SKM-1 (cell line): ENCODE measurements at regions not wholly inside any gene's neighbourhood (a gene's known extent, or its start where the extent isn't known, plus 50 kb on each side); places are given as distances from the start of the nearest gene placed in this dataset.

ENCODE experiments used
- DNase-seq: peaks from one replicate; lab custom pipeline; 2025; ENCODE audit not compliant: unreplicated experiment; lab: John Stamatoyannopoulos, UW

DNA sequence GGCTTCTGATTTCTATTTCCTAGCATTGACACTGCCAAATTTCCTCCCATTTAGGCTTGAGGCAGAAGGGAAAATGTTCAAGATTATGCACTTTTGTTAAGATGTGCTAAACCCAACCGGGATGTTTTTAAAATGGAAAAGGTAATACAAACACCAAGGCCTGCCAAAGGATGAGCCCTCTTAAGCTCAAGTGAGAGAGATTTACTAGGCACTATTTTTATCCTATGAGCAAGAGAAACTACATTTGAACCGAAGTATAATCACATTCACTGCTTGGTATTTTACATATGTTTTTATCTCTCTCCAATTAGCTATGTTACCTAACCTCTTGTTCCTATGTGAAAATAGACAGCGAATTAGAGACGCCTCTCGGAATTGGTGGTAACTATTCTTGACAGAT is 295.8 kb downstream of the GABRB3 start:
- no peak for DNase-seq

DNA sequence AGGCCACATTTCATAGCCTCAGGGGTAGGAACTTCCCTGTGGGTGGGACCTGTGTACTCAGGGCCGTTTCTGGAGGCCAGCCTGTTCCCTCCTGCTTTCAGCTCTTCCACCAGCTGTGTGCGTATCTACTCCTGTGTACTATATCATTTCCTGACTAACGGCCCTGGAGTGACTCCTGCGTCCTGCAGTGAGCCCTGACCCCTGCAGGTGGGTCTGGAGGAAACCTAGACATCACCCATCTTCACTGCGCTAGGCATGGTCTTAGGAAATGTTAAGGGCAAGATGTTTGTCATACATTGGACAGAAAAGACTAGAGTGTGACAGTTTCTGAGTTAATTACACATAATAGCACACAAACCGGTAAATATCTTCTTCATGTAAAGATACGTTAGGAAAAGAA is 297.3 kb downstream of the GABRB3 start:
- no peak for DNase-seq

- DNase-seq: no peak
Observed at GRCh38 chr15:26472661-26473060, 300.2 kb downstream of the GABRB3 start.

DNA sequence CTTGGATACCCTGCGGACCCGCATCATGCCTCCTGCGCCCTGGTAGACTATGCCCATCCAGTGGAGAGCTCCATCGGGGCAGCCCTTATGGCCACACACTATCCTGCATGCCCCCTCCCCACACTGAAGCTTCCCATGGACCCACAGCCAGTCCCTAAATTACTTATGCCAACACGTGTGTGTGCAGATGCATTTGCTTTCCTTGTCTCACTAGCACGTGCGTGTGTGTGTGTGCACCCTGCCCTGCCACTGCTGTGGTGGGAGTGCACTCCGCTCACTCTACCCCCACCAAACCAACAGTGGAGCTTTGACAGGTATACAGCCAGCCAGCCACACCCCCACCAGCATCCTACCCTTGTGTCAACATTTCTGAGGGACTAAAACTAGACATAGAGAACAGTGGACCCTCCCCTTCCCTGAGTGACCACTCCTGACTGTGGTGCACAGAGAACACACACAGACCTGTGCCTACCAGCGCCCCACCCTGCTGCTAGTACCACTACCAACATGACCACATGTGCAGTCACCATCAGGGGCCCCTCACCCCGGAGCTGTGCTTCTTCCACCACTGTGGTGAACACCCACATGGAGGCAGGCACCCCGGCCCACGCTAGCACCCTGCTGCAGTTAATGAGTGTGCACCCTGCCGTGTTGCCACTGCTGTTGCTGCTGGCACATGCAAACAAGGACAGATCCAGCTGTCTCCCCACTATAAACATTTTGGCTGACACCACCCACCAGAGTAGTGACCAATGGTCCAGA is 310.8 kb downstream of the GABRB3 start:
- no peak for DNase-seq

- no peak for DNase-seq
Observed at GRCh38 chr15:26460165-26460564, 312.7 kb downstream of the GABRB3 start.

- DNase-seq: no peak
Observed at GRCh38 chr15:26455828-26456227, 317.0 kb downstream of the GABRB3 start.

DNA sequence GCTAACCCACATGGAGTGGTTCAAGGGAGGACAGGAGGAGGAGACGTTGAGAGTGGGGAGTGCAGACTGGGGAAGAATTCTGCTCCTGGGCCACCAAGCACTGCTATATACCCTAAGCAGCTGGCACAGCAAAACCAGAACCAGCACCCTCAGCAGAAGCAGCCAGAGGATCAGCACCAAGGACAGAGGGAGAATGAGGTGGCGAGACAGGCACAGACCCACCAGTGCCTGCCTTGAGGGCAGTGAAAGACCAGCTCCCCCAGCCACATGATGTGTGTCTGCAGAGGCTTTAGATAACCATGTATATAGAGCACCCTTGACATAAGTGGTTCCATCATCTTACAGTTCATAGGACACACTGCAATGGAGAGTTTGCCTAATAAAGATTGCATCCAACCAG is 319.0 kb downstream of the GABRB3 start:
- DNase-seq: no peak

DNA sequence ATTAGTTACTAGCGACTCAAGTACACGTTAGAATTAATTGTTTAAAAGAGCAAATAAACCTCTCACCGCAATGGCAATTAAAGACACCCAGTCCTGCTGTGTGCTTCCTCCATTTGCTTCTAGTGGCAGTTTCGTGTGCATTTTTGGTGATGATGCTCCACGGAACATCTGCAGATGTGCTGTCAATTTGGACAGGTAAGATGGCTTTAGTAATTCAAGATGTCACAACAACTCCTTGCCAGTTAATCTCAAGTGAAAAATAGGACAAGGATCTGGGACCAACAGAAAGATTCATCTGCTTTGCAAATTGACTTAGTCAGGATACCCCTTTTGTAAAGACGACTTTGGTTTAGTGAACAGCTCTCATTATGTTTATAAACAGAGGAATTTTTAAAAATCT is 320.9 kb downstream of the GABRB3 start:
- DNase-seq: no peak

DNA sequence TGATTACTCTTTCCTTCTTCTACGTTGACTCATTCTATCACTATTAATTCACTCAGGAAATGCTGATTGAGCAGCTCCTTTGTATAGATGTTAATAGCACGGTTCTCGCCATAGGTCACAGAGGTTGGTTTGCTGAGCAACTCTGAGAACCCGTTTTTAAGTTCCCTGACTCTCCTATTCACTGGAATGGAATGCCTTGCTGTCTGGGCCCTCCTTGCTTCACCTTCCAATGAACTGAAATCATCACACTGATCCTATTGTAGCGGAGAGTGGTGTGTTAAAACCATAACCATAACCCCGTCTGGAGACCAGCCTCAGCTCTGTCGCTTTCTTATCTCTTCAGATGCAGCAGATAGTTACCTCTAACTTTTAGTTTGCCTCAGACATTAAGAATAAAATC is 323.6 kb downstream of the GABRB3 start:
- DNase-seq: no peak

DNA sequence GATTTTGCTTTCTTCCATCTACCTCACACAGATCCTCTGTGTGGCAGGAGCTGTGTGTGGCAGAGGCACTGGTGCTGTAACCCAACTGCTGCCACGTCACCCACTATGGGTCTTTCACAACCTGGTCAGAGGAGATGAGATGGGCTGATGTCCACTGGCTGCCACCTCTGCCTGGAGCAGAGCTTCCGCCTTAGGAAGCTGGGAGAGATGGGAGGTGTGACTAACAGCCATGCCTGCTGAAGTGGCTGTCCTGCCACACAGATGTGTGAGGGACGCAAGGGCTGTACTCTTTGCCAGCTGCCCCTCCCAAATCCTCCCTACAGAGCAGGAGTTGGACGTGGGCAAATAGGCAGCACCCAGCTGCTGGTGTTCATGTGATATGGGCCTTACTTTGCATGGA is 329.5 kb downstream of the GABRB3 start:
- DNase-seq: no peak

DNA sequence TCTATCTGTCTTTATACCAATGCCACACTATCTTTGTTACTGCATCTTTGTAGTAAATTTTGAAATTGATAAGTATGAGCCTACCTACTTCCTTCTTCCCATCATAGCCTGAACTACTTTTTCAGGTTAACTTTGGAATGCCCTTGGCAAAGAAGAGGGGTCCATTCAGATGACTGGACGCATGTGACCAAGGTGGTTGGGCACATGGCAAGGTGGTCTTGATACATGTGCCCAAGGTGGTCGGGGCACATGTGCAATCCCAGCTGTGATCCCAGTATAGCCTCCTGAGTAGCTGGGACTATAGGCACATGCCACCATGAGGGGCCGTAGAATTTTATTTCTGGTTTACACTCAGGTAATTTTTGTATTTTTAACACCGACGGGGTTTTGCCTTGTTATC is 330.2 kb downstream of the GABRB3 start:
- DNase-seq: no peak

- DNase-seq: no peak
Observed at GRCh38 chr15:26439681-26440080, 333.2 kb downstream of the GABRB3 start.

DNA sequence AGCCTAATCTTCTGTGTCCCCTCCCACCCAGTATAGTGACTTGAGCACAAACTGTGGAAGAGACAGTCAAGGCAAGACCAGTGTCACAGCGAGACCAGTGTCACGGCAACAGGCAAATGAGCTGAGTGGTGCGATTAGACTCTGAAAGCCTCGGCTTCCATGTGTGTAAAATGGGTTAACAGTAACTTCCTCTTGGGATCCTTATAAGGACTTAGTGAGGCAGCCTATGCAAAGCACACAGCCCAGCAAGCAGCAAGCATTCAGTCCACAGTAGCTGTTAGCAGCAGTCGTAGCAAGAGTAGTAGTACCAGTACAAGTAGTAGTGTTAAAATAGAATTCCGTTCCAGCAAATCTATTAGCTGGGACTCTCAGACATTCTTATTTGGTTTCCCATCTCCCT is 334.1 kb downstream of the GABRB3 start:
- no peak for DNase-seq

GRCh38 chr15:26438316-26438715 is 334.6 kb downstream of the GABRB3 start:
- DNase-seq: no peak

- no peak for DNase-seq
Observed at GRCh38 chr15:26433818-26434217, 339.0 kb downstream of the GABRB3 start.

DNA sequence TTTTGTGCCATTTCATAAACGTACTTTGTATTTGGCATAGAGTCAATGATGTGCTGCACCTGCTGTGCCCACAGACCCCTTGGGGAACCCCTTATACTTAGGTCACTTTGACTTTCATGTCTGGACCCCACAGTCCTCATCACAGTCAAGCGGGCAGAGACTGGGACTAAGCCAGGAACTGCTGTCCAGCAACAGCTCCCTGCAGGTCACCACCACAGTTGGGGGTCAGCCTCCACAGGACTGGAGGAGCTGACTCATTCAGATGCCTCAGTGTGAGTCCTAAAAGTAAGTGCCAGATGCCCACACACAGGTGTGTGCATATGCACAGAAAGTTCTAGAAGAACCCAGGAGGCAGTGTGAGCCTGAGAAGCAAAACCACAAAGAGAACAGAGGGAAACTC is 339.8 kb downstream of the GABRB3 start:
- DNase-seq: no peak

DNA sequence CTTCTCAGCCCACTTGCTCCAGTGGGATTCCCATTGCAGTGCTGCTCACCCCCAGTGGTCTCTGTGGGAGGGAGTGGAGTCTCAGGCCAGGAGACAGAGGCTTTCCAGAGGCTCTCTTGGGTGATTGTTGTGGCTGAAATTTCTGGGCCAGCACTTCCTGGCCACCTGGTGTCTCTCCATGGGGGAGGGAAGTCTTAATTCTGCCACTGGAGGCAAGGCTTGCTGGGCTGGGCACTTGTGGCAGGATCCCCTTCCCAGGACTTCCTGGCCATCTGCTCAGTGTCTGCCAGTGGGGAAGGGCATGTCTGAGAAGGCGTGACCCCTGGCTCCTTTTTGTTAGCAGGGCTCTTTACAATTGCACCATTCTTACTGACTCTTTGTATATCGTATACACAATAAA is 351.8 kb downstream of the GABRB3 start:
- DNase-seq: no peak

DNA sequence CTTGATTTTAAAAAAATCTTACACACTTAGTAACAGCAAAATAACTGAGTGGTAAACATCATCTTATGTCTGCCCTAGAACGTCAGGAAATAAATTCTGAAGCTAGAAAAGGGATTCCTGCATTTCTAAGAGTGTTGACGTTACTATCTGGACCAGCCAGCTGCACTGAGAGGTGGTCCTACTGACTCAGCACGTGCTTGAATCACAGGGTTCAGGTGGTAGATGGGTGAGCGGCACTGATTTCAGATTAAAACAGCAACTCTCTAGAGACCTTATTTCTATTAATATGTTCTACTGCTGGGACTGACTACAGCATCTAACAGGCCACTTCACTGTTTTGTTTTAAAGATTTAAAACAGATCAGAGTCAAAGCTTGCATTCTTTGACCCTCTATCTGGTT is 377.2 kb downstream of the GABRB3 start:
- DNase-seq: no peak

- DNase-seq: no peak
Observed at GRCh38 chr15:26394801-26395200, 378.1 kb downstream of the GABRB3 start.

- DNase-seq: no peak
Observed at GRCh38 chr15:26392956-26393355, 379.9 kb downstream of the GABRB3 start.

GRCh38 chr15:26391567-26392194 is 381.2 kb downstream of the GABRB3 start:
- no peak for DNase-seq

GRCh38 chr15:26382444-26383072 is 390.3 kb downstream of the GABRB3 start:
- no peak for DNase-seq
